ENCODE measurements at regions not wholly inside any gene's neighbourhood (a gene's known extent, or its start where the extent isn't known, plus 50 kb on each side); places are given as distances from the start of the nearest gene placed in this dataset.
"Not testable (repeated sequence)": the region's sequence is repeated elsewhere in the genome, so short reads cannot be mapped to it uniquely, and the experiment has no call there.

- Histone ChIP-seq H3K4me1 (ENCODE audit: control insufficient read depth, insufficient read depth, low read length) (no peaks in the 10 kb centered on the region), H3K27me3 (ENCODE audit: control insufficient read depth, insufficient read depth, low read length) (no peaks in the 10 kb centered on the region), H3K4me3 (ENCODE audit: low read length) (no peak overlapping the region), H3K9ac (ENCODE audit: low read length) (no peak overlapping the region), H3K27ac (ENCODE audit: low read depth, low read length) (no peak overlapping the region), H3K36me3 (ENCODE audit: control insufficient read depth, insufficient read depth, low read length) (no peaks in the 10 kb centered on the region)
Observed at GRCh38 chr2:239720361-239721360, 304.5 kb downstream of the NDUFA10 start.

- Histone ChIP-seq H3K4me3 (ENCODE audit: low read length) (no peak overlapping the region), H3K4me1 (ENCODE audit: control insufficient read depth, insufficient read depth, low read length) (no peaks in the 10 kb centered on the region), H3K36me3 (ENCODE audit: control insufficient read depth, insufficient read depth, low read length) (no peaks in the 10 kb centered on the region), H3K27ac (ENCODE audit: low read depth, low read length) (no peak overlapping the region), H3K9ac (ENCODE audit: low read length) (no peak overlapping the region), H3K27me3 (ENCODE audit: control insufficient read depth, insufficient read depth, low read length) (no peaks in the 10 kb centered on the region)
Observed at GRCh38 chr2:239719791-239720360, 305.3 kb downstream of the NDUFA10 start.

- H3K9ac ChIP-seq (ENCODE audit: low read length); H3K4me3 ChIP-seq (ENCODE audit: low read length); H3K36me3 ChIP-seq (ENCODE audit: control insufficient read depth, insufficient read depth, low read length); H3K27ac ChIP-seq (ENCODE audit: low read depth, low read length); H3K27me3 ChIP-seq (ENCODE audit: control insufficient read depth, insufficient read depth, low read length); H3K4me1 ChIP-seq (ENCODE audit: control insufficient read depth, insufficient read depth, low read length): not testable (repeated sequence)
Observed at GRCh38 chr2:239718991-239719390, 306.2 kb downstream of the NDUFA10 start.

GRCh38 chr2:239717706-239718105, 307.4 kb downstream of the NDUFA10 start:
- no peak overlapping the region for H3K9ac ChIP-seq (ENCODE audit: low read length)
- no peaks in the 10 kb centered on the region for H3K36me3 ChIP-seq (ENCODE audit: control insufficient read depth, insufficient read depth, low read length)
- no peak overlapping the region for H3K27ac ChIP-seq (ENCODE audit: low read depth, low read length)

GRCh38 chr2:239717319-239717675, 307.8 kb downstream of the NDUFA10 start:
- no peak overlapping the region for H3K4me3 ChIP-seq (ENCODE audit: low read length)
- H3K27ac ChIP-seq (ENCODE audit: low read depth, low read length) = no peak overlapping the region
- no peak overlapping the region for H3K9ac ChIP-seq (ENCODE audit: low read length)
- no peaks in the 10 kb centered on the region for H3K4me1 ChIP-seq (ENCODE audit: control insufficient read depth, insufficient read depth, low read length)
- no peaks in the 10 kb centered on the region for H3K27me3 ChIP-seq (ENCODE audit: control insufficient read depth, insufficient read depth, low read length)
- H3K36me3 ChIP-seq (ENCODE audit: control insufficient read depth, insufficient read depth, low read length) = no peaks in the 10 kb centered on the region

More at GRCh38 chr2:239717706-239718105, 307.4 kb downstream of the NDUFA10 start:
- Histone ChIP-seq H3K27me3 (ENCODE audit: control insufficient read depth, insufficient read depth, low read length) (no peaks in the 10 kb centered on the region), H3K4me3 (ENCODE audit: low read length) (no peak overlapping the region), H3K4me1 (ENCODE audit: control insufficient read depth, insufficient read depth, low read length) (no peaks in the 10 kb centered on the region)

- no peak overlapping the region for H3K9ac ChIP-seq (ENCODE audit: low read length)
- no peak overlapping the region for H3K4me3 ChIP-seq (ENCODE audit: low read length)
- H3K4me1 ChIP-seq (ENCODE audit: control insufficient read depth, insufficient read depth, low read length) = no peaks in the 10 kb centered on the region
- H3K27ac ChIP-seq (ENCODE audit: low read depth, low read length) = no peak overlapping the region
- no peaks in the 10 kb centered on the region for H3K27me3 ChIP-seq (ENCODE audit: control insufficient read depth, insufficient read depth, low read length)
- no peaks in the 10 kb centered on the region for H3K36me3 ChIP-seq (ENCODE audit: control insufficient read depth, insufficient read depth, low read length)
Observed at GRCh38 chr2:239716536-239717318, 308.4 kb downstream of the NDUFA10 start.

- no peak overlapping the region for H3K27ac ChIP-seq (ENCODE audit: low read depth, low read length)
- no peaks in the 10 kb centered on the region for H3K4me1 ChIP-seq (ENCODE audit: control insufficient read depth, insufficient read depth, low read length)
- no peak overlapping the region for H3K9ac ChIP-seq (ENCODE audit: low read length)
- no peaks in the 10 kb centered on the region for H3K27me3 ChIP-seq (ENCODE audit: control insufficient read depth, insufficient read depth, low read length)
- no peak overlapping the region for H3K4me3 ChIP-seq (ENCODE audit: low read length)
- H3K36me3 ChIP-seq (ENCODE audit: control insufficient read depth, insufficient read depth, low read length) = no peaks in the 10 kb centered on the region
Observed at GRCh38 chr2:239716009-239716408, 309.1 kb downstream of the NDUFA10 start.

- no peak overlapping the region for H3K4me3 ChIP-seq (ENCODE audit: low read length)
- no peak overlapping the region for H3K27ac ChIP-seq (ENCODE audit: low read depth, low read length)
- no peaks in the 10 kb centered on the region for H3K27me3 ChIP-seq (ENCODE audit: control insufficient read depth, insufficient read depth, low read length)
- H3K9ac ChIP-seq (ENCODE audit: low read length) = no peak overlapping the region
- H3K36me3 ChIP-seq (ENCODE audit: control insufficient read depth, insufficient read depth, low read length) = no peaks in the 10 kb centered on the region
- H3K4me1 ChIP-seq (ENCODE audit: control insufficient read depth, insufficient read depth, low read length) = no peaks in the 10 kb centered on the region
Observed at GRCh38 chr2:239715606-239716005, 309.5 kb downstream of the NDUFA10 start.

GRCh38 chr2:239715202-239715601, 309.9 kb downstream of the NDUFA10 start:
- Histone ChIP-seq H3K27ac (ENCODE audit: low read depth, low read length) (no peak overlapping the region), H3K9ac (ENCODE audit: low read length) (no peak overlapping the region), H3K27me3 (ENCODE audit: control insufficient read depth, insufficient read depth, low read length) (no peaks in the 10 kb centered on the region), H3K36me3 (ENCODE audit: control insufficient read depth, insufficient read depth, low read length) (no peaks in the 10 kb centered on the region), H3K4me1 (ENCODE audit: control insufficient read depth, insufficient read depth, low read length) (no peaks in the 10 kb centered on the region), H3K4me3 (ENCODE audit: low read length) (no peak overlapping the region)

- no peaks in the 10 kb centered on the region for H3K36me3 ChIP-seq (ENCODE audit: control insufficient read depth, insufficient read depth, low read length)
- no peaks in the 10 kb centered on the region for H3K4me1 ChIP-seq (ENCODE audit: control insufficient read depth, insufficient read depth, low read length)
- no peak overlapping the region for H3K9ac ChIP-seq (ENCODE audit: low read length)
- no peaks in the 10 kb centered on the region for H3K27me3 ChIP-seq (ENCODE audit: control insufficient read depth, insufficient read depth, low read length)
- H3K4me3 ChIP-seq (ENCODE audit: low read length) = no peak overlapping the region
- H3K27ac ChIP-seq (ENCODE audit: low read depth, low read length) = no peak overlapping the region
Observed at GRCh38 chr2:239714116-239714515, 311.0 kb downstream of the NDUFA10 start.

- Histone ChIP-seq H3K4me3 (ENCODE audit: low read length) (no peak overlapping the region), H3K9ac (ENCODE audit: low read length) (no peak overlapping the region), H3K27ac (ENCODE audit: low read depth, low read length) (no peak overlapping the region), H3K4me1 (ENCODE audit: control insufficient read depth, insufficient read depth, low read length) (no peaks in the 10 kb centered on the region), H3K36me3 (ENCODE audit: control insufficient read depth, insufficient read depth, low read length) (no peaks in the 10 kb centered on the region), H3K27me3 (ENCODE audit: control insufficient read depth, insufficient read depth, low read length) (no peaks in the 10 kb centered on the region)
Observed at GRCh38 chr2:239712755-239713154, 311.9 kb upstream of the HDAC4 start.

- no peak overlapping the region for H3K9ac ChIP-seq (ENCODE audit: low read length)
- H3K4me1 ChIP-seq (ENCODE audit: control insufficient read depth, insufficient read depth, low read length) = no peaks in the 10 kb centered on the region
- no peak overlapping the region for H3K4me3 ChIP-seq (ENCODE audit: low read length)
- no peak overlapping the region for H3K27ac ChIP-seq (ENCODE audit: low read depth, low read length)
- H3K36me3 ChIP-seq (ENCODE audit: control insufficient read depth, insufficient read depth, low read length) = no peaks in the 10 kb centered on the region
- no peaks in the 10 kb centered on the region for H3K27me3 ChIP-seq (ENCODE audit: control insufficient read depth, insufficient read depth, low read length)
Observed at GRCh38 chr2:239711911-239712570, 311.2 kb upstream of the HDAC4 start.

Measured in rectal smooth muscle tissue (tissue), 1 donor.